GM18499 (cell line): ENCODE measurements at regions not wholly inside any gene's neighbourhood (a gene's known extent, or its start where the extent isn't known, plus 50 kb on each side); places are given as distances from the start of the nearest gene placed in this dataset.

Experiments used
- ATAC-seq: cut with Tn5 transposase; IDR thresholded peaks from one replicate; pipeline ENCODE4 v1.9.1; 2021; ENCODE audit warnings: moderate number of reproducible peaks; ENCODE audit not compliant: insufficient read depth, unreplicated experiment

- ATAC-seq: no peak
Observed at GRCh38 chr4:44038811-44039210, 409.8 kb downstream of the KCTD8 start.

- ATAC-seq: no peak
Observed at GRCh38 chr4:44046491-44046890, 402.1 kb downstream of the KCTD8 start.

GRCh38 chr4:44056721-44057151, 391.9 kb downstream of the KCTD8 start:
- no peak for ATAC-seq

GRCh38 chr4:44070843-44071242, 377.8 kb downstream of the KCTD8 start:
- ATAC-seq: no peak

- no peak for ATAC-seq
Observed at GRCh38 chr4:44071959-44072955, 376.4 kb downstream of the KCTD8 start.

GRCh38 chr4:44086753-44087152, 361.9 kb downstream of the KCTD8 start:
- ATAC-seq: no peak

GRCh38 chr4:44093390-44093789, 355.2 kb downstream of the KCTD8 start:
- ATAC-seq: no peak

GRCh38 chr4:44098973-44099372, 349.6 kb downstream of the KCTD8 start:
- ATAC-seq: no peak

- ATAC-seq: no peak
Observed at GRCh38 chr4:44100456-44100855, 348.2 kb downstream of the KCTD8 start.

- ATAC-seq: no peak
Observed at GRCh38 chr4:44118971-44119680, 329.5 kb downstream of the KCTD8 start.

- ATAC-seq: no peak
Observed at GRCh38 chr4:44120646-44121045, 328.0 kb downstream of the KCTD8 start.

- ATAC-seq: no peak
Observed at GRCh38 chr4:44121210-44121609, 327.4 kb downstream of the KCTD8 start.
